ENCODE measurements at regions not wholly inside any gene's neighbourhood (a gene's known extent, or its start where the extent isn't known, plus 50 kb on each side); places are given as distances from the start of the nearest gene placed in this dataset.
A peak's percentile ranks its signal among the peaks of the same experiment; 100 is the strongest.

DNA sequence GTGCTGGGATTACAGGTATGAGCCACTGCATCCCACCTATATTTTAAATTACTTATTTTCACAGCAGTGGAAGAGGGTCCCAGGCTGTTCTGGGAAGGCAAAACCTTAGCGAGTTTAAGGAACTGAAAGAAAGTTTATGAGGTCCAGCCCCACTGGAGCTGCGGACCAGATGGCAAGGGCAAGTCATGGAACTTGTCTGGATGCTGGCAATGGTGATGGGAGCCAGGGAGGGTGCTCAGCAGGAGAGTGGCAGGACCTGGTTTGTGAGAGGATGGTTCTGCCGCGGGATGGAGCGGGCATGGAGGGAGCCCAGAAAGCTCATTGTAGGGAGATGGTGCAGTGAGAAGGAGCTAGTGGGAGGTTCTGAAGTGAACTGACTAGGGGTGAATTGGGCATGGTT lies 50.6 kb upstream of the SLC45A1 start:
- H3K4me3 ChIP-seq (ENCODE audit: low read depth, low read length): no peak overlapping the region
- TF ChIP-seq, protein P1, sequence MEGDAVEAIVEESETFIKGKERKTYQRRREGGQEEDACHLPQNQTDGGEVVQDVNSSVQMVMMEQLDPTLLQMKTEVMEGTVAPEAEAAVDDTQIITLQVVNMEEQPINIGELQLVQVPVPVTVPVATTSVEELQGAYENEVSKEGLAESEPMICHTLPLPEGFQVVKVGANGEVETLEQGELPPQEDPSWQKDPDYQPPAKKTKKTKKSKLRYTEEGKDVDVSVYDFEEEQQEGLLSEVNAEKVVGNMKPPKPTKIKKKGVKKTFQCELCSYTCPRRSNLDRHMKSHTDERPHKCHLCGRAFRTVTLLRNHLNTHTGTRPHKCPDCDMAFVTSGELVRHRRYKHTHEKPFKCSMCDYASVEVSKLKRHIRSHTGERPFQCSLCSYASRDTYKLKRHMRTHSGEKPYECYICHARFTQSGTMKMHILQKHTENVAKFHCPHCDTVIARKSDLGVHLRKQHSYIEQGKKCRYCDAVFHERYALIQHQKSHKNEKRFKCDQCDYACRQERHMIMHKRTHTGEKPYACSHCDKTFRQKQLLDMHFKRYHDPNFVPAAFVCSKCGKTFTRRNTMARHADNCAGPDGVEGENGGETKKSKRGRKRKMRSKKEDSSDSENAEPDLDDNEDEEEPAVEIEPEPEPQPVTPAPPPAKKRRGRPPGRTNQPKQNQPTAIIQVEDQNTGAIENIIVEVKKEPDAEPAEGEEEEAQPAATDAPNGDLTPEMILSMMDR (IDR thresholded peaks at IDR 0.05; ENCODE audit: low read depth, low read length): no peak

DNA sequence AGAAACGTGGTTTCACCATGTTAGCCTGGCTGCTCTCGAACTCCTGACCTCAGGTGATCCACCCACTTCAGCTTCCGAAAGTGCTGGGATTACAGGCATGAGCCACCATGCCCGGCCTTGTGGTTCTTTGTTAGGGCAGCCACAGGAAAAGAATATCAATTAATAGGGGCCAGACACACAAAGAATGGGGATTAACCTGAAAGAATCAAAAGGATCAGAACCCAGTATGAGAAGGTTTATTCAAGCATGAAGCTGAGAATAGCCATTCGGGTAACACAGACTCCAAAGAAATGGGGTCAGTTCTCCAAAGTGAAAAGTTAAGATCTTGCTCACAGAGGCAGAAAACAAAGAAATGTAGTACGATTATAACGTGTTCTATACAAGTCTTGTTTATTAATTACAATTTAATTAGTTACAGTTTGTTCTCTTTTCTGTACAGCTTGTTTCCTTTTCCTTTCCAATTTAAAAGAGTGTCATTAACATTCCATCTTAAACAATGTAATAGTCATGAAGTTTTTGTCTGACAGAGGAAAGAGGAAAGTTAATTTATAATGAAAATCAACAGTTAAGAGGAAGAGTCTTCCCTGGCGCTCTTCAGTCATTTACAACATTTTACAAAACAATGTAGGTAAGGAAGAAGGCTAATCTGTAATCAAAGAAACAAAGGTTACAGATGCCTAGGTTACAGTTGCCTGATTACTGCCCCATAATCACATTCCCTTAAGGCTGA lies 51.3 kb upstream of the SLC45A1 start:
- TF ChIP-seq, protein P1 (IDR thresholded peaks at IDR 0.05; ENCODE audit: low read depth, low read length): no peak
- H3K4me3 ChIP-seq (ENCODE audit: low read depth, low read length): no peak overlapping the region

DNA sequence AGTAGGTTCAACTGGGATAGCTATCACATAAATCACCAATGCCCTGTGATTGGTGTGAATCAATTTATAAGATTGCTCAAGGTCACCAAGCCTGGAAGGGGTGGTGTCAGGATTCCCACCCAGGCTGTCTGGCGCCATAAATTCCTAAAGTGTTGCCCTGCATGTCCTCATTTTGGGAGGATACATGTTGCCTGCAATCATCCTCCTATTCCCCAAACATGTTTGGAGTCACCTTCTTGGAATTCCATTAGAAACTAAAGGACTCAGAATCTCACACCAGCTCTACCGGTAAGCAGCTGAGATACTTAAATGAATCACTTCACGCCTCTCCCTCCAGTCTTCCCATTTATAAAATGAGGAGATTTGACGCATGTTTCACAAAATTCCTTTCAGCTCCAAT lies 54.1 kb upstream of the SLC45A1 start:
- H3K4me3 ChIP-seq (ENCODE audit: low read depth, low read length): no peak overlapping the region
- TF ChIP-seq, protein P1 (IDR thresholded peaks at IDR 0.05; ENCODE audit: low read depth, low read length): no peak

DNA sequence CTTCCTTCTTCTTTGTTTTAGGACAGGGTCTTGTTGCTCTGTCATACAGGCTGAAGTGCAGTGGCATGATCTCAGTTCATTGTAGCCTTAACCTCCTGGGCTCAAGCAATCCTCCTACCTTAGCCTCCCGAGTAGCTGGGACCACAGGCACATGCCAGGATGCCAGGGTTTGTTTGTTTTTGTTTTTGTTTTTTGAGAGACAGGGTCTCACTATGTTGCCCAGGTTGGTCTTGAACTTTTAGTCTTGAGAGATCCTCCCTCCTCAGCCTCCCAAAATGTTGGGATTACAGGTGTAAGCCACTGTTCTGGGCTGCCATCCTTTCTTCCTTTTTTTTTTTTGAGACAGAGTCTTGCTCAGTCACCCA lies 56.5 kb upstream of the SLC45A1 start:
- no peak overlapping the region for H3K4me3 ChIP-seq (ENCODE audit: low read depth, low read length)
- TF ChIP-seq, protein P1 (IDR thresholded peaks at IDR 0.05; ENCODE audit: low read depth, low read length): no peak

DNA sequence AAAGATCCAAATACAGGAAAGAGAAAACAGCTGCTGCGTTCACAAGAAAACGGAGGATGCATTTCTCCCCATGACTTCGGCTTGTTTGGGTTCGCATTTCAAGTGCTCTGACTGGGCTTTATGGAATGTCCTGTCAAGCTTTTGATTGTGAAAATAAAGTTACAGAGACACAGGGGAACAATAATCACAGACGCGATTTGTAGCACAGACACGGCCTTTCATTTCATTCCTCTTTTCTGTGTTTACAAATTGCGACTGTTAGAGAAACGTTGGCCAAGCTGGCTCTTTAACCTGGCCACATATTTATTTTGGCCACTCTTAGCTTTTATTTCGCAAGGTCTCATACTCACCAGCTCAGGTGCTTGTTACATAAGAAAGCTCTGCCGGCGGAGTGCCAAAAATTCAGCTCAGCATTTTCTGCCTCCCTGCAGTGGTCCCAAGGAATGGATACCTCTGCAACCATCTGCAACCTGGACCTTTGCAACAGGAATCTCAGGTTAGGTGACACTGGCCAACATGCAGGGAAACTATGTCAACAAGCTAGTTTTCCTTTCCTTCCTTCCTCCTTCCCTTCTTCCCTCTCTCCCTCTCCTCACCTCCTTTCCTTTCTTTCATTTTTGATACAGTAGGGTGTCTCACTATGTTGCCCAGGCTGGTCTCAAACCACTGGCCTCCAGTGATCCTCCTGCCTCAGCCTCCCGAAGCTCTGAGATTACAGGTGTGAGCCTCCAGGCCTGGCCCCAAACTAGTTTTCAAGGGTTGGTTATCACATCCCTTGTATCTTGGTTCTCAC lies 58.2 kb upstream of the SLC45A1 start:
- peak overlapping the region; percentile 27 for H3K4me3 ChIP-seq (ENCODE audit: low read depth, low read length)
- TF ChIP-seq, protein P1 (IDR thresholded peaks at IDR 0.05; ENCODE audit: low read depth, low read length): no peak

DNA sequence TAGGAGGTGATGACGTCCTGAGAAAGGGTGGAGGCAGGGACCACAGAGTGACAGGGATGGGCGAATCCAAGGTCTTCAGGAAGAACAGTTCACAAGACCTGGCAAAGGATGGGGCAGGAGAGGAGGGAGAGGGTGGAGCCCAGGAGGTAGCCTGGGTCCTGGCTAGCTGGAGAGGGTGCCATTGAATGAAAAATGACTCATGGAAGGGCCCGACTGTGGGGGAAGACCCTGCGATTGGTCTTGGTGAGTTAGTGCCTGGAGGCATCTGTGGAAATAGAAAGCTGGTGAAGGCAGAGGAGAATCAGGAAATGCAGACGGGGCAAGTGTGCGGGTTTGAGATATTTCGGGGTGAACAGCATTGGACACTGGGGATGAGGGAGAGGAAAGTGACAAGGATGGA lies 60.3 kb upstream of the SLC45A1 start:
- TF ChIP-seq, protein P1 (IDR thresholded peaks at IDR 0.05; ENCODE audit: low read depth, low read length): no peak
- H3K4me3 ChIP-seq (ENCODE audit: low read depth, low read length): no peak overlapping the region

DNA sequence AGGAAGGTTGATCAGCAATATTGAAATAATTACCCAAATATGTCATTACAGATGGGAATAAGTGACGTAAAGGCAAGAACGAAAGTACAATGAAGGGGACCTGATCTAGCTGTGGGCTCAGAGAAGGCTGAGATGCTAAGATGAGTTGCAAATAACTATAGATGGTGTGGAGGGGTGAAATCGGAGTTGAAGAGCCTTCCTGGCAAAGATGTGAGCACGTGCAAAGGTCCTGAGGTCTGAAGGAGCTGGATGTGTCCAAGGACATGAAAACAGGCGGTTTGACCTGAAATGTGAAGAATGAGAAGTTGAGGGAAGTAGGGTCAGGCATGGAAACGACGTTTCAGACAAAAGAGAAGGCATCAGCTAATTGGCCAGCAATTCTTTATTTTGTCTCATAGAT lies 61.6 kb upstream of the SLC45A1 start:
- TF ChIP-seq, protein P1 (IDR thresholded peaks at IDR 0.05; ENCODE audit: low read depth, low read length): no peak
- no peak overlapping the region for H3K4me3 ChIP-seq (ENCODE audit: low read depth, low read length)

All from WI38 (cell line).